GM18867 (cell line): ENCODE measurements at regions not wholly inside any gene's neighbourhood (a gene's known extent, or its start where the extent isn't known, plus 50 kb on each side); places are given as distances from the start of the nearest gene placed in this dataset.
A peak's percentile ranks its signal among the peaks of the same experiment; 100 is the strongest.

Experiments used
- ATAC-seq: cut with Tn5 transposase; IDR thresholded peaks from one replicate; pipeline ENCODE4 v1.9.1; 2021; ENCODE audit warnings: mild to moderate bottlenecking, moderate library complexity; ENCODE audit not compliant: unreplicated experiment

- no peak for ATAC-seq
Measured at GRCh38 chr12:19855851-19856250, 416.6 kb downstream of the AEBP2 start.

GRCh38 chr12:19856389-19856788, 417.1 kb downstream of the AEBP2 start:
- no peak for ATAC-seq

GRCh38 chr12:19857204-19857603, 417.9 kb downstream of the AEBP2 start:
- ATAC-seq, result no peak

GRCh38 chr12:19867151-19867550, 427.9 kb downstream of the AEBP2 start:
- no peak for ATAC-seq

GRCh38 chr12:19867970-19868369, 428.7 kb downstream of the AEBP2 start:
- no peak for ATAC-seq

GRCh38 chr12:19869413-19869812, 430.1 kb downstream of the AEBP2 start:
- ATAC-seq, result no peak

GRCh38 chr12:19872621-19873540, 433.6 kb downstream of the AEBP2 start:
- no peak for ATAC-seq

GRCh38 chr12:19880076-19880475, 440.8 kb downstream of the AEBP2 start:
- ATAC-seq, result no peak

- ATAC-seq, result no peak
Measured at GRCh38 chr12:19880721-19881120, 441.4 kb downstream of the AEBP2 start.

- no peak for ATAC-seq
Measured at GRCh38 chr12:19882346-19882745, 443.1 kb downstream of the AEBP2 start.

GRCh38 chr12:19884021-19884492, 444.8 kb downstream of the AEBP2 start:
- no peak for ATAC-seq

- ATAC-seq, result no peak
Measured at GRCh38 chr12:19885093-19885812, 446.0 kb downstream of the AEBP2 start.

- ATAC-seq, result no peak
Measured at GRCh38 chr12:19886065-19886464, 446.8 kb downstream of the AEBP2 start.

- no peak for ATAC-seq
Measured at GRCh38 chr12:19886639-19887064, 447.4 kb downstream of the AEBP2 start.

GRCh38 chr12:19890024-19890423, 450.7 kb downstream of the AEBP2 start:
- no peak for ATAC-seq

GRCh38 chr12:19891936-19892591, 452.8 kb downstream of the AEBP2 start:
- ATAC-seq, result no peak

- ATAC-seq, result no peak
Measured at GRCh38 chr12:19893514-19893913, 454.2 kb downstream of the AEBP2 start.

GRCh38 chr12:19894050-19894449, 454.8 kb downstream of the AEBP2 start:
- ATAC-seq, result no peak

GRCh38 chr12:19894803-19895202, 455.5 kb downstream of the AEBP2 start:
- ATAC-seq, result peak; percentile 87

- ATAC-seq, result no peak
Measured at GRCh38 chr12:19895246-19896020, 456.1 kb downstream of the AEBP2 start.

GRCh38 chr12:19896041-19896440, 456.7 kb downstream of the AEBP2 start:
- ATAC-seq, result no peak
